Stimulated activated CD8-positive, alpha-beta memory T cell treated with anti-CD3 and anti-CD28 coated beads, Interleukin-7, amount 100 ng/mL, for 4 hours (primary cell): ENCODE measurements at regions not wholly inside any gene's neighbourhood (a gene's known extent, or its start where the extent isn't known, plus 50 kb on each side); places are given as distances from the start of the nearest gene placed in this dataset.
"Not testable (repeated sequence)": the region's sequence is repeated elsewhere in the genome, so short reads cannot be mapped to it uniquely, and the experiment has no call there.

ENCODE experiments used
- DNase-seq, 2 donors: peaks; one replicate each; pipeline ENCODE4 v3.0.0-alpha.2; 2020; ENCODE audit warnings: low read depth in 2 of 2

DNA sequence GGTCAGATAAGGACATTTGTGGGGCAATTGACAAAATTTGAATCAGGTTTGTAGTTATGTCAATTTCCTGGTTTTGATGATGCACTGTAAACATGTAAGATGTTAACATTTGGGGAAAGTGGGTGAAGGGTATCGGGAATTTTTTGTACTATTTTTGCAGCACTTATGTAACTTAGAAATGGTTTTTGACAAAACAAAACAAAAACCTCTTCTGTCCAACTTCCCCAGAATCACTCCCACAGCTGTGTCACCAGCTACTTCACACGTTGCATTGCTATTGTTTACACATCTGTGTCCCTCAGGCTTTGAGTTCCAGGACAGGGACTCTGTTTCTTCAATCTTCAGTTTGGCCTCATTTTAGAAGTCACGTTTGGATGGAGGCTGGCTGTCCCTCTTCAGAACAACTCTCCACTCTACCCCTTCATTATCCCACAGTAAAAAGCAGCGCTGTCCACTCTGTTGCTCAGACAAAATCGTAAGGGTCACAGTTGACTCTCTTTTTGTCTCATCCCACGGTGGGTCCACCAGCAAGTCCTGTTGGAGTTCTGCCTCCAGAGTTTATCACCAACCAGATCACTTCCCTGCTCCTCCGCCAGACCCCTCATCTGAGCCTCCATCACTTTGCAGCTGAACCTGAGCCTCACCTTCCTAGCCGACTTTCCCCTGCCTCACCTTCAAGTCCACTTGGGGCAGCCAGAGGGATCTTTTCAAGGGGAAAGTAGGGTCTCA lies 63.2 kb downstream of the NENF start:
- no peak for DNase-seq

DNA sequence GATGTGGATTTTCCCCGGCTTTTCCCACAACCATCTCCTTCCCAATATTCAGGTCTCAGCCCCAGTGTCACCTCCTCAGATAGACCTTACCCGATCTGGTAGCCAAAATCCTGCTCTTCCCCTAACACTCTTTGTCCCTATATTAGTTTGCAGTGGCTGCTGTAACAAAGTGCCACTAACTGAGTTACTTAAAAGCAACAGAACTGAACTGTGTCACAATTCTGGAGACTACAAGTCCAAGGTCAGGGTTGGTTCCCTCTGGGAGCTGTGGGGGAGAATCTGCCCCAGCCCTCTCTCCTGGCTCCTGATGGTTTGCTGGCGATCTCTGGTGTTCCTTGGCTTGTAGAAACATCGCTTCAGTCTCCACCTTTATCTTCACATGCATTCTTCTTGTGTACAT lies 64.0 kb downstream of the NENF start:
- no peak for DNase-seq

DNA sequence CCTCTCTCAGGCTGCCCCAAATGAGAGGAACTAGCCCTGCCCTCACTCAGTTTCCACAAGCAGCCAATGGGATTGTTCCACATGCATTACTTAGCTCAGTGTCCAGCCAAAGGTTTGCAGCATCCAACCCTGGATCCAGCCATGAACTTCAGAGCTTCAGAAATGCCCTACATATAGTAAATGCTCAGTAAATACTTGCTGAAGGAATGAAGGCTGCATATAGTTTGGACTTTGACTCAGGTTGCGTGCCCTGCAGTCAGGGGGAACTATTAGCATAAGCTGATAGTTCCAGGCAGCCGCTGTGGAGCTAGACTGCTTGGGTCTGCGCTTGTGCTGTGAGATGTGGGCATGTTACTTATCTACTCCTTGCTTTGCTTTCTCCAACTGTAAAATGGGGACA lies 64.8 kb downstream of the NENF start:
- DNase-seq = no peak

DNA sequence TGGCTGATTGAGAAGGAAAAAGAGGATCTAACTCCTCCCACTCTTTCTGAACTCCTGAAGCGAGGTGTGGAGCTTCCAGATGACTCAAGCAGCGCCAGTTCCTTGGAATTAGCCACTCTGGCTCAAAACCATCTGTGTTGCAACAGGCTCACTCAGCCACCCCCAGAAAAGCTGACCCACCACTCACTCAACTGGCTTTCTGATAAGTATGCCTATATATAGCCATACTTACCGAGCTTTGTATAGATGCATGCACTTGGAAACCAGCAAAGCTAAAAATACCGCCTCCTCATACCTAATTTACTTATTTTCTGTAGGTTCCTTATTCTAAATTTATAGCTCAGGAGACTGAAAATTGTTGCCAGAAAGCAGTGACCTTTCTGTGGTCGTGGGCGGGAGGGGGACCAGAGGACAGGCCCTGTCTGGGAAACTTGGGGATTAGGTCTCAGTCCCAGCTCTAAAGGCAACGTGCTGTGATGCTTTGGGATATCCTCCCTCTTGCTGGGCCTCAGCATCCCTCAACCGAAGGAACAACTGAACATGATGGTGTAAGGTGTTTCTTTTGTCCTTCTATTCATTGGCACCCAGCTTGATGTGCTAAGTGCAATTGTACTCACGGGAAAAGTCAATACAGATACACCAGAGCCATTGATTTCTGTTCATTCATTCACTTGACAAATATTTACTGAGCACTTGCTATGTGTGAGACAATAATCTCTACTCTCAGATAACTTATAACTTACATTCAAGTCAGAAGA lies 65.7 kb downstream of the NENF start:
- DNase-seq = no peak

DNA sequence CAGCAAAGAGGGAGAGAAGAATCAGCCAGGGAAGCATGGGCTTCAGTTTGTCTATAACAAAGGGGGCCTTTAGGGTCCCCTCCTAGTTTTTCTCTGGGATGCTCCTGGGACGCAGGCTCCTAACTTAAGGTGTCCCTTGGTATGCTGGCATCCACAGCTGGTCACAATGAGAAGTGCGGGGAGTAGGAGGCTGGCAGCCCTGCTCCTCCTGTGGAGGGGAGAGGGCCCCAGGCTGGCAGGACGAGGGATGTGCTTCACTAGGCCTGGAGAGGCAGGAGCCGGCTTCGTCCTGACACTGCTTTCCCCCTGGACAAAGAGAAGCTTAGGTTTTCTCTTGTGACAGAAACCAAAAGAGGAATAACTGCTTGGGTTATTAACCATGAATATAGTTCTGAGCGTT lies 67.6 kb downstream of the NENF start:
- no peak for DNase-seq

DNA sequence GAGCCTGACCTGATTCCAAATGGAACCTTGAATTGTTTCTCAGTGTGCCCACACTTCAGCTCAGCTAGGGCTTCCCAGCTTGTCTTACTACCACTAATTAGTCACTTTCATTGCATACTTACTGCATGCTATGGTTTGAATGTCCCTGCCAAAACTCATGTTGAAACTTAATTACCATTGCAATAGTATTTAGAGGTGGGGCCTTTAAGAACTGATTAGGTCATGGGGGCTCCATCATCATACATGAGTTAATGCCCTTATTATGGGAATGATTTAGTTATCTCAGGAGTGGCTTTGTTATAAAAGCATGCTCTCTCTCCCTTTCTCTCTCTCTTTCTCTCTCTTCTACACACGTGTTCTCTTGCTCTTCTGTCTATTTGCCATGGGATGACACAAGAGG lies 68.3 kb downstream of the NENF start:
- no peak for DNase-seq

DNA sequence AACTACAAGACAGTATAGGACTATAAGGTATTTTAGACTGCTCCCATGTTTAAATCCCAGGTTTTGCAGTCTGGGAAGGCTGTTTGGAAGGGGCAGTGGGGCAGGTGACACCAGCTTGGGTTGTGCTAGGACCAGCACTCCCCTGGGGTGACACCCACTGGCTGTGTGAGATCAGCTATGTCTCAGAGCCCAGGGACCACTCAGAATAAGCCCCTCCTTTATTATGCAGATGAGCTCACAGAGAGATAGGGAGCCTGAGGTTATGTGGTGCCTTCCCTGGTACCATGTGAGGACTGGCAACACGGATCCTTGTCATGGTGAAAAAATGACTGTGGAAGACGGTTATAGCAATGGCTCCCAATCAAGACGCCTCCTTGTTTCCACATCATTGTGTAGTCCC lies 71.0 kb downstream of the NENF start:
- no peak for DNase-seq

DNA sequence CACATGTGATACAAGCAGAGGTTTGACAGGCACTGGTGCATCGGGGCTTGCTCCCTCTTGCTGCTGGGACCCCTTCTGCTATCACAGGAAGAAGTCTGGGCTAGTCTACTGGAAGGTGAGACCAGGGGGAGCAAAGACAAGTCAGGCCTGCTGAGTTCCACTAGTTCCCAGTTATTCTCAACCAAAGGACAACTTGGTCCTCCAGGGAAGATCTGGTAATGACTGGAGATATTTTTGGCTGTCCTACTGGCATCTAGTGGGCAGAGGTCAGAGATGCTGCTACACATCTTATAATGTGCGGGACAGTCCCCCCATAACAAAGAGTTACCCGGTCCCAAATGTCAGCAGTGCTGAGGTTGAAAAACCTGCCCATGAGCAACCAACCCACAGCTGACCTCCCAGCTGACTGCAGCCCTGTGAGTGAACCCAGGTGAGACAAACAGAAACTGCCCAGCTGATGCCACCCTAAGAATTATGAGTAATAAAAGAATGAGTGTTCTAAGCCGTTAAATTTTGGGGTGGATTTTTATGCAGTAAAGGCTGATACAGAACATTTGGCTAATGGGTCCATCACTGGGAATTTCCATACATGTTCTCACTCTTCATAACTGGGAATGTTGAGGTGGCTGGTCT lies 71.6 kb downstream of the NENF start:
- no peak for DNase-seq

DNA sequence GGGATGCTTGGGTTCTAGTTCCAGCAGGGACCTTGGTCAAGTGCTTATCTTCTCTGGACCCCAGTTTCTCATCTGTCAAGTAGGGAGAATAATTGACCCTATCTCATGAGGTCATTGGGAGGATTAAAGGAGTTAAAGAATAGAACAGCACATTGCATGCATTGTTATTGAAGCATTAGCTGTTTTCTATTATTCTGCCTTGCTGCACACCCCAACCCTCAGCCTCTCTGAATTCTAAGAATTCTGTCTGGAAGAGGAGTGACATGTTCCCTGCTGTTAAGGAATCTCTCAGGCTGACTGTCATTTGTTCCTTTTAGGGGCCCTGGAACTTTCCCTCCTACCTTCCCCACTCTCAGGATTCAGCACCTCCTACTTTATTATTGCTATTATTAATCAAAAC lies 73.9 kb downstream of the NENF start:
- DNase-seq = no peak

DNA sequence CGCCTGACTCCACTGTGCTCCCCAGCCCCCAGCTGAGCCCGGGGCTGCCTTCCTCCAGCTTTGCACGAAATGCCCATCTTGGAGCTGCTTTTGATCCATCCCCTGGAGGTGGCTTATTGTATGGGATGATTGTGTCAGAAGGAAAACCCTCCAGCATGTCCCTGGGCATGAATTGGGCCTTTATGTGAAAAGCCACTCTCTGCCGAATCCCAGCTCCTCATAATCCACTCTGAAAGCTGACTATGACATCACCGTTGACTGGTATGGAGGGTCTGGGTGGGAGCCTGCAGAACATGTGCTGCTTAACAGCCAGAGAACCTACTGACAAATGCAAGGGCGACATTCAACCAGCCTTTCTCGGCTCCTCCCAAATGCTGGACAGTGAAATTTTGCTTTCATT lies 74.6 kb downstream of the NENF start:
- no peak for DNase-seq

DNA sequence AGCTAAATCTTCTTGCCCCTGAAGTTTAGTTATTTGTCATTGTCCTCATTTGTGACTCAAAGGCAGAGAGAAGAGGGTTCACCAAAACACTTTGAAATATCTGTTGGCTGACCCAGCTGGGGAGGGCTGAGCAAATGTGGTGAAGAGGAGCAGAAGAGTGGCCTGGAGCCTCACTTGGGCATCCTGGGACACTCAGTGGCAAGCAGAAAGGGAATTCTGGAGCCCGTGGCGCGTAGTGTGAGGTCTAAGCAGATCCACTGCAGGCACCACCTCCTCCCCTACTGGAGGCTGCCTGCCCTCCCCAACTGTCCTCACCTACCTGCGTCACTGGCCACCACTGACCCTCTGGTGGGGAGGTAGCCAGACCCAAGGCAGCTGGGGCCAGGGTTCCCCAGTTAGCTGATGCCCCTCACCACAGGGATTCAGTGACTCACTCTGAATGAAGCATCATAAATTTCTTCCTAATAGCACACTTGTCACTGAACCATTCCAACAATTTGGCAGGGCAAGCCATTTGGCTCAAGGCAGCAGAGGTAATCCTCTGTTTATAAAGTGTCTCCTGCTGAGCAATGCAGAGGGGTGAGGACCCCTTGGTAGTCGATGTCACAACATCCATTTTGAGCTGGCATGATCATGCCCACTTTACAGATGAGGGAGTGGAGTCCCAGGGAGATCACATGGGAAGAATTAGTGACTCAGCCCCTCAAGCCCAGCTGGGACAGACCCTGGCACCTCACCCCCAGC lies 80.3 kb downstream of the NENF start:
- DNase-seq = no peak

DNA sequence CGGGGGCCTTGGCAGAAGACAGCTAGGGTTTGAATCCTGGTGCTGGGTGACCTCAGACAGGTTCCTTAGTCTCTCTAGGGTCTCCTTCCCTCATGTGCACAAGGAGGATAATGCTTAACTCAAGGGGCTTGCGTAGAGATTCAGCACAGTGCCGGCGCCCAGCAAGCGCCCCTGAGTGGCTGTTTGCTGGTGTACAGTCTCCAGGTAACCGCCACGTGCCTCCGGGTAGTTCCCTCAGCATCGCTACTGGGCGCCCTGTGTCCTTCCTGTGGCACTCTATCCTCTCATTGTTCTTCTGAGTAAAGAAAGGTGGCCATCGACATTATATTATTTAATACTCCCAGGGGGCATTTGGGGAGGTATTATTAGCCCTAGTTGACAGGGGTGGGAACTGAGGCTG lies 80.9 kb downstream of the NENF start:
- no peak for DNase-seq

DNA sequence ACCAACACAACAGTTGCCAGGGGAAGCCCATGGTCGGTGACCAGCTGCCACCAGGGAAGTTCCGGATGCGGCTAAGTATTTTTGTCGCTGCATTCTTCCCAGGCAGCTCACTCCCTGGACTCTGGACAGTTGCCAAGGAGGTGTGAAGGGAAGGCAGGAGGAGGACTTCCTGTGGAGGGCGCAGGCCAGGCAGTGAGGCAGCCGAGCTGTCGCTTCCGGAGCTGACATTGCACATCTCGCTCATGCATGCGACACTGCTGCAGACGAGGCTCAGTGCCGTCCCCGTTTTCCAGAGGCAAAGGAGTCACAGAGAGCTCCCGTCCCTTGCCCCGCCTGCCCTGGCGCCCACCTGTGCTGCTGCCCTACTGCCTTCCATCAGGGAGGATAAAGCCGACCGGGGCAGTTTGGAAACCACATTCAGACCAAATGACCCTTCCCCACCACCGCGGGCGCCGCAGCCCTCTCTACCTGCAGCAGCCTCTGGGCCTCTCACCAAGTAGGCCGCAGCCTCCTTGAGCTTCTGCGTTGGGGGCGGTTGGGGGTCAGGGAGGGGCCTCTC lies 81.4 kb downstream of the NENF start:
- DNase-seq = no peak

DNA sequence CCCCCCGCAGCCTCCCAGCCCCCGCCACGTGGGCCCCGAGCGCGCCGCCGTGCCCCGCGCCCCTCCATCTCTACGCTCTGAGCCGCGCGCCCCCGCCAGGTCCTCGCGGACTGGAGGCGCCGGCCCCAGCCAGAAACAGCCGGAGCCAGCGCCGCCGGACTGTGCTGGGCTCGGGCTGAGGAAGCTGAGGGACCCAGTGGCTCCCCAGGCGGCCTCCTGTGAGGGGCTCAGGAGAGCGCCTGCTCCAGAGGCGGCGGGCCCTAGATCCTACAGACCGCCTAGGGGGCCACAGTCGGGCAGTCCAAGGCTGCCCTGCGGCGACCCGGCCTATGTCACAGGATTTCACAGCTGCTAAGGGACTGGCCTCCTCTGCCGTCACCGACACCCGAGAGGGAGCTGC lies 82.1 kb downstream of the NENF start:
- no peak for DNase-seq

DNA sequence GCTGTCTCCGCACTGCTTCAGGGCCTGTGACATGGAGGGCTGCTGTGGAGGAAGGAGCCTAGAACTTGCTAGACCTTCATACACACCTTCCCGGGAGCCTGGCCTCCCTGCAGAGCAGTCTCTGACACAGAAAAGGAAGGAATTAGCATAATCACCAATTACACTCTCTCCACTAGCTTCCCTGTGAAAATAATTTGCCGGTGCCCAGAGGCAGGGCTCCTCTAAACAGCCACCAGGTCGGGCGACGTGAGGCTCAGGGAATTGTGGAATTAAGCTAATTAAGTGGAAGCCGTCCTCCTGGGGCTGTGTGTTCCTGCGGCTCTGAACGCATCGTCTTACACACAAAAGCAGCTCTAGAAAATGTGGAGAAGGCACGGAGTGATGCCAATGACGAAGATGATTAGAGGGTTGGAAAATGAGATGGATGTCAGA lies 82.6 kb downstream of the NENF start:
- DNase-seq = no peak

DNA sequence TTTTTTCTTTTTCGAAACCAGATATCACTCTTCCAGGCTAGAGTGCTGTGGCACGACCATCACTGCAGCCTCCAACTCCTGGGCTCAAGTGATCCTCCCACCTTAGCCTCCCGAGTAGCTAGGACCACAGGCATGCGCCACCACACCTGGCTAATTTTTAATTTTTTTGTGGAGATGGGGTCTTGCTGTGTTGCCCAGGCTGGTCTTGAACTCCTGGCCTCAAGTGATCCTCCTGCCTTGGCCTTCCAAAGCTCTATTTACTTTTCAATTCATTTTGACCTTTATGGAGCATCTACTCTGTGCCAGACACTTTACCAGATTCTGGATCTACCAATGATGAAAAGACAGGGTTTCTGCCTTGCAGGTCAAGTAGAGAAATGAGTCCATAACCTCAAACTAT lies 83.3 kb downstream of the NENF start:
- DNase-seq = not testable (repeated sequence)

DNA sequence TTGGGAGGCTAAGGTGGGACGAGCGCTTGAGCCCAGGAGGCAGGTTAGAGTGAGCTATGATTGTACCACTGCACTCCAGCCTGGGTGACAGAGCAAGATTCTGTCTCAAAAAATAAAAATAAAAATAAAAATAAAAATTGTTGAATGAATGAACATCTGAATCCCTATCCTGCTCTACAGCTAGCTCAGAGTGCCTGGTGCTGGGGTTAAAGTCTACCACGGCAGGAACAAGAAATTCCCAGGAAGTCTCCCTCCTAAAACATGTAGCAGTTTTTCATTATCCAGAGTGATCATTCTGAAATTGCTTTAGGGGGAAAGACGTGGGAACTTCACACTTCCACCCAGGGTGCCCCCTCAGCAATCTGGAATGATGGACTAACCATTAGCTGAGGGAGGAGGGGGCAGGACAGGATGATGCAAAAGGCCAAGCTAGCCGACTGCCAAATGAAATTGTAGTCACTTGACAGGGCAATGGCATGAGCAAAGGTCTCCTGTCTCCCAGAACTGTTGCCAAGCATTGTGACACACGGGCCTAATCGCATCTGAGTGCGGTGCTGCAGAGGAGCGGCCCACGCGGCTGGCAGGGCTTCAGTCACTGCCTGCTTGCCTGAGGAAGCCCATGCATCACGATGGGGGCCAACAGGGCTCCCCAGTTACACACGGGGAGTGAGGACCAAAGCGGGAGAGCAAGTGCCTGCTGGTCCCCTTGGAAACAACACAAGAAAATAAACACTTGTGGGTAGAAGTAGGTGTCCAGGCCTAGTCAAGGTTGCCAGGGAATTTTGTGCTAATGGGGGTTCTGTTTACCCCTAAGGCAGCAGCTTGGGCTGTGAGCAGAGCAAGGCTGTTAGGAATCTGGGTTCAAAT lies 85.7 kb downstream of the NENF start:
- DNase-seq = no peak

DNA sequence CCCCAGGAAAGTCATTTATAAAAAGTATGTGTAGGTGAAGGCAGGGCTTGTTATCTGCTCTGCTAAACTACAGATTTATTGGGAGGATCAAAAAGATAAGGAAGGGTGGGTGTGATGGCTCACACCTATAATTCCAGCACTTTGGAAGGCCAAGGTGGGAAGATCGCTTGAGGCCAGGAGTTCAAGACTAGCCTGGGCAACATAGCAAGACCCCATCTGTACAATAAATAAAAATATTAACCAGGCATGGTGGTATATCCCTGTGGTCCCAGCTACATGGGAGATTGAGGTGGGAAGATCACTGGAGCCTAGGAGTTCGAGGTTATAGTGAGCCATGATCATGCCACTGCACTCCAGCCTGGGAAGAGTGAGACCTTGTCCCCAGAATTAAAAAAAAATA lies 86.4 kb downstream of the NENF start:
- no peak for DNase-seq

DNA sequence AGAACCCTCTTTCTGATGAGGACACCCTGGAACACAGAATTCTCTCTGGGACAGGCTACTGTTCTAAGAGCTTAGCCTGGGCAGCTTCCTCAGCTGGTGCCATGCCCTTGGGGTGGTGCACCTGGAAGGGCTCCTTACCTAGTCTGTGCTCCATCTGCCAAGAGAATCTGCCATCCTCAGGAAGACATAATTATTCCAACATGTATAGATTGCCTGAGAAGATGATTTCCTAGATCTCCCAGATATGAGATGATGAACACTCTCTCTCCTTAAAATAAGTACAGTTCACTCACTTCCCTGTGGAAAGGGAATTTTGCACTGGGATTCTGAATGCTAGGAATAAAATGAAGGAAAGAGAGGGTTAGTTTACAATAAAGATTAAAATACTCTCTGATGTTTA lies 87.6 kb downstream of the NENF start:
- DNase-seq = no peak

DNA sequence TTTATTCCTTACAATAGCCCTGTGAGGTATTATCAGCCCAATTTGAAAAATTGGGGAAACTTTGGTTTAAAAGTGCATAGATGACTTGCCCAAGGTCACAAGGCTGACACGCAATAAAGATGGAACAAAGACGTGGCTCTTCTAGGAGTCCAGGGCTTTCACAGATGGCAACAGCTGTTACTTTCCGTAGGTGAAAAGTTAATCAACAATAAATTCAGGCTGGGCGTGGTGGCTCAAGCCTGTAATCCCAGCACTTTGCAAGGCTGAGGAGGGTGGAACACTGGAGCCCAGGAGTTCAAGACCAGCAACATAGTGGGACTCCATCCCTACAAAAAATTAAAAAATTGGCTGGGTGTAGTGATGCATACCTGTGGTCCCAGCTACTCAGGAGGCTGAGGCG lies 87.8 kb upstream of the ATF3 start:
- no peak for DNase-seq

DNA sequence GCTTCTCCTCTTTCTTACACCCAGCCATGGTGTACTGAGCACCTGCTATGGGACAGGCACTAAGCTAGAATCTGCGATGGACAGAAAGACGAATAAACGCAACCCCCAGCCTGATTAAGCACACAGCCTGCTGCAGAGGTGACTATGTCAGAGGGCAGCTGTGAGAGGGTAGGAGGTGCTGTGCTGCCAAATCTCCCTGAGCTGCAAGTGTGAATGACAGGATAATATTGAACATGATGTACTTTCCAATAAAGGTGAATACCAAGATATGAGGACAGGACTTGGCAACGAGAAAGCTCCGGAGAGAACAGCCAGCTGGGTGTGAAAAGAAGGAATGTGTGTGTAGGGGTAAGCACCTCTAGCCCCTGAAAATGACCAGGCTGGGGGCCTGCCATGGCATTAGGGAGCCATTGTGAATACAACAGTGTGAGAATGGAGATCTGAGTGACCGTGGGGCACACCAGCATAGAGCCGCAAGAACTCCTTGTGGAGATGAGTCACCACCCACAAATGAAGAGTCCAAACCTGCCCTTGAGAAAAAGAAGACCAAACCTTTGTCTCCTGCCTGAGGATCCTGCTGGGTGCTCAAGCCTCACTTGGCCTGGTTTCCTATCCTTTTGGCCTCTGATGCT lies 83.0 kb upstream of the ATF3 start:
- DNase-seq = no peak
